H1 (cell line): ENCODE measurements at regions not wholly inside any gene's neighbourhood (a gene's known extent, or its start where the extent isn't known, plus 50 kb on each side); places are given as distances from the start of the nearest gene placed in this dataset.

ENCODE experiments used
- CTCF ChIP-seq, 3 experiments: IDR thresholded peaks; 1 replicate in 2 of 3; 2 replicates in 1 of 3; pipeline versions ENCODE4 v1.5.1 to v1.6.1; 2011; ENCODE audit warnings: low read length in 3 of 3, mild to moderate bottlenecking in 3 of 3, inconsistent platforms in 2 of 3, low read depth in 1 of 3, moderate library complexity in 1 of 3; ENCODE audit not compliant: insufficient read depth in 1 of 3; ENCODE audit errors: control extremely low read depth in 1 of 3
- EZH2 ChIP-seq: fragments of 200-600 bp; sonication (generic); IDR thresholded peaks from 2 replicates; pipeline ENCODE4 v1.7.1; 2012; ENCODE audit warnings: low read depth, mild to moderate bottlenecking, moderate library complexity, low read length, inconsistent platforms; ENCODE audit not compliant: severe bottlenecking
- JUND ChIP-seq: IDR thresholded peaks from 2 replicates; pipeline ENCODE4 v1.6.1; 2011; ENCODE audit warnings: mild to moderate bottlenecking, improper control_type of control experiment, low read length

DNA sequence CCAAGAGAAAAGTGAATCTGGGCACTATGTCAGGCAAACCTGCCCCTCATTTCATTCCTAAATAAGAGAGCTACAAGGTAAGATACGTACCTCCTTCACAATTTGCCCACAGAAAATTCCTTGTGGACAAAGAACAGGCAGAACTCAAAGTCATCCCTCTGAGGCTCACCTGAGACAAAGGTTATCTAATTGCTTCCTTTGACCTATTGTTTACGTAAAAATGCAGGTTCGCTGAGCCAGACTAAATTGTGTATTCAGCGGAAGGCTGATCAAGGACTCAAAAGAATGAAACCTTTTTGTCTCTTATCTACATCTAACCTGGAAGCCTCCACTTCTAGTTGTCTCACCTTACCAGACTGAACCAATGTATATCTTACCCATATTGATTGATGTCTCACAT is 213.3 kb downstream of the POSTN start:
- TF ChIP-seq EZH2 (no peak), CTCF (IDR thresholded peaks at IDR 0.05; ENCODE audit: control extremely low read depth in 1 of 3, insufficient read depth in 1 of 3, low read depth in 1 of 3, low read length in 3 of 3) (no peak), JUND (no peak)
